ELR (cell line): ENCODE measurements at regions not wholly inside any gene's neighbourhood (a gene's known extent, or its start where the extent isn't known, plus 50 kb on each side); places are given as distances from the start of the nearest gene placed in this dataset.

Experiments
- DNase-seq: peaks from one replicate; pipeline ENCODE4 v3.0.0-alpha.2; 2015; ENCODE audit warnings: low read depth

GRCh38 chr6:165823609-165824326, 160.7 kb upstream of the PDE10A start:
- no peak for DNase-seq

GRCh38 chr6:165822501-165822900, 159.5 kb upstream of the PDE10A start:
- DNase-seq, result no peak

GRCh38 chr6:165821754-165822153, 158.7 kb upstream of the PDE10A start:
- DNase-seq, result peak; percentile 1

GRCh38 chr6:165820934-165821333, 157.9 kb upstream of the PDE10A start:
- DNase-seq, result no peak

- DNase-seq, result no peak
Measured at GRCh38 chr6:165820407-165820806, 157.4 kb upstream of the PDE10A start.

GRCh38 chr6:165819394-165819793, 156.4 kb upstream of the PDE10A start:
- no peak for DNase-seq

GRCh38 chr6:165818200-165818599, 155.2 kb upstream of the PDE10A start:
- no peak for DNase-seq

GRCh38 chr6:165817771-165818170, 154.7 kb upstream of the PDE10A start:
- no peak for DNase-seq

- no peak for DNase-seq
Measured at GRCh38 chr6:165817148-165817547, 154.1 kb upstream of the PDE10A start.

GRCh38 chr6:165814679-165815078, 151.6 kb upstream of the PDE10A start:
- DNase-seq, result no peak

- peak; percentile 2 for DNase-seq
Measured at GRCh38 chr6:165811512-165811911, 148.5 kb upstream of the PDE10A start.

GRCh38 chr6:165808021-165808420, 145.0 kb upstream of the PDE10A start:
- no peak for DNase-seq

GRCh38 chr6:165807249-165807960, 144.4 kb upstream of the PDE10A start:
- DNase-seq, result no peak

- DNase-seq, result no peak
Measured at GRCh38 chr6:165806126-165806810, 143.2 kb upstream of the PDE10A start.

GRCh38 chr6:165805636-165806035, 142.6 kb upstream of the PDE10A start:
- DNase-seq, result no peak

- DNase-seq, result no peak
Measured at GRCh38 chr6:165805067-165805555, 142.1 kb upstream of the PDE10A start.

- DNase-seq, result no peak
Measured at GRCh38 chr6:165804331-165805066, 141.5 kb upstream of the PDE10A start.

- DNase-seq, result no peak
Measured at GRCh38 chr6:165800337-165800736, 137.3 kb upstream of the PDE10A start.

GRCh38 chr6:165799391-165800153, 136.5 kb upstream of the PDE10A start:
- DNase-seq, result no peak

GRCh38 chr6:165798991-165799390, 135.9 kb upstream of the PDE10A start:
- DNase-seq, result no peak

GRCh38 chr6:165794179-165794601, 131.1 kb upstream of the PDE10A start:
- DNase-seq, result no peak
